Kidney (tissue), 13 donors: ENCODE measurements at regions not wholly inside any gene's neighbourhood (a gene's known extent, or its start where the extent isn't known, plus 50 kb on each side); places are given as distances from the start of the nearest gene placed in this dataset.
A peak's percentile ranks its signal among the peaks of the same experiment; 100 is the strongest.

Experiments
- DNase-seq, 5 donors: peaks; one replicate each; pipeline ENCODE4 v3.0.0-alpha.2; 2013 to 2020
- FAIRE-seq: peaks from 2 replicates; lab custom pipeline; 2012; peaks lifted over from hg19 to GRCh38; lab: Jason Lieb, UNC
- H3K27ac ChIP-seq, 2 donors: one replicate each; pipeline ENCODE4 v1.7.0; 2013; ENCODE audit warnings: low read depth in 2 of 2, low read length in 2 of 2, inconsistent platforms in 1 of 2
- H3K27me3 ChIP-seq: one replicate; pipeline ENCODE4 v1.7.1; 2013; ENCODE audit warnings: low read length, inconsistent platforms; ENCODE audit not compliant: control insufficient read depth, insufficient read depth
- H3K36me3 ChIP-seq, 3 donors: one replicate each; pipeline versions ENCODE4 v1.7.0 to v1.7.1; 2013; ENCODE audit warnings: low read length in 3 of 3, control low read depth in 1 of 3, inconsistent platforms in 1 of 3; ENCODE audit not compliant: insufficient read depth in 3 of 3, control insufficient read depth in 2 of 3
- H3K4me1 ChIP-seq, 3 donors: one replicate each; pipeline versions ENCODE4 v1.7.0 to v1.7.1; 2013; ENCODE audit warnings: low read length in 3 of 3, inconsistent platforms in 1 of 3, low read depth in 1 of 3; ENCODE audit not compliant: control insufficient read depth in 2 of 3, insufficient read depth in 2 of 3
- H3K4me3 ChIP-seq, 3 donors: one replicate each; pipeline versions ENCODE4 v1.7.0 to v1.8.1; 2013; ENCODE audit warnings: low read length in 3 of 3, control low read depth in 1 of 3, inconsistent platforms in 1 of 3
- H3K9ac ChIP-seq, 3 donors: one replicate each; pipeline versions ENCODE4 v1.7.0 to v1.7.1; 2013; ENCODE audit warnings: low read length in 3 of 3, control low read depth in 1 of 3, inconsistent platforms in 1 of 3
- H3K9me3 ChIP-seq, 3 donors: one replicate each; pipeline versions ENCODE4 v1.7.0 to v1.7.1; 2013; ENCODE audit warnings: low read length in 3 of 3, control low read depth in 1 of 3, inconsistent platforms in 1 of 3; ENCODE audit not compliant: control insufficient read depth in 2 of 3, insufficient read depth in 1 of 3
- intact Hi-C: fragments of 100-400 bp; cut with DNase I; formaldehyde crosslinking; loops from one replicate; pipeline ENCODE4 v1.11.1; 2022
- TF ChIP-seq, protein P1 (sequence below): IDR thresholded peaks from 3 replicates; pipeline ENCODE4 v1.5.1; 2012; ENCODE audit warnings: mild to moderate bottlenecking, moderate library complexity, borderline replicate concordance; ENCODE audit not compliant: insufficient read depth; ENCODE audit errors: extremely low read depth
- donor health status: control.
- donor health status: control.
- donor health status: control.
- donor health status: control.
- donor health status: control.
- donor health status: DM: yes; HTN: yes; CAD: no.
- donor health status: Normal renal cell carcinoma (clear cell type).

GRCh38 chr13:48761256-48761655, 107.5 kb downstream of the CYSLTR2 start:
- intact Hi-C loops, result no loop called here
- Histone ChIP-seq H3K27me3 (no peaks in the 10 kb centered on the region), H3K27ac (no peak overlapping the region), H3K9ac (no peak overlapping the region), H3K4me1 (no peaks in the 10 kb centered on the region), H3K4me3 (no peak overlapping the region), H3K36me3 (no peaks in the 10 kb centered on the region), H3K9me3 (no peaks in the 10 kb centered on the region)
- DNase-seq (no peak), FAIRE-seq (no peak)
- TF ChIP-seq, protein P1, sequence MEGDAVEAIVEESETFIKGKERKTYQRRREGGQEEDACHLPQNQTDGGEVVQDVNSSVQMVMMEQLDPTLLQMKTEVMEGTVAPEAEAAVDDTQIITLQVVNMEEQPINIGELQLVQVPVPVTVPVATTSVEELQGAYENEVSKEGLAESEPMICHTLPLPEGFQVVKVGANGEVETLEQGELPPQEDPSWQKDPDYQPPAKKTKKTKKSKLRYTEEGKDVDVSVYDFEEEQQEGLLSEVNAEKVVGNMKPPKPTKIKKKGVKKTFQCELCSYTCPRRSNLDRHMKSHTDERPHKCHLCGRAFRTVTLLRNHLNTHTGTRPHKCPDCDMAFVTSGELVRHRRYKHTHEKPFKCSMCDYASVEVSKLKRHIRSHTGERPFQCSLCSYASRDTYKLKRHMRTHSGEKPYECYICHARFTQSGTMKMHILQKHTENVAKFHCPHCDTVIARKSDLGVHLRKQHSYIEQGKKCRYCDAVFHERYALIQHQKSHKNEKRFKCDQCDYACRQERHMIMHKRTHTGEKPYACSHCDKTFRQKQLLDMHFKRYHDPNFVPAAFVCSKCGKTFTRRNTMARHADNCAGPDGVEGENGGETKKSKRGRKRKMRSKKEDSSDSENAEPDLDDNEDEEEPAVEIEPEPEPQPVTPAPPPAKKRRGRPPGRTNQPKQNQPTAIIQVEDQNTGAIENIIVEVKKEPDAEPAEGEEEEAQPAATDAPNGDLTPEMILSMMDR, result no peak

- TF ChIP-seq, protein P1, result peak; percentile 99
- no peaks in the 10 kb centered on the region for H3K36me3 ChIP-seq
- FAIRE-seq (peak; percentile 93), DNase-seq (peak in 4 of 5 donors; percentile 84 to 90 (median 86))
- no peaks in the 10 kb centered on the region for H3K9me3 ChIP-seq
- H3K9ac ChIP-seq, result no peak overlapping the region
- H3K4me1 ChIP-seq, result no peaks in the 10 kb centered on the region
- intact Hi-C loops, result no loop called here
- no peaks in the 10 kb centered on the region for H3K27me3 ChIP-seq
- no peak overlapping the region for H3K4me3 ChIP-seq
- H3K27ac ChIP-seq, result no peak overlapping the region
Observed at GRCh38 chr13:48769107-48769704, 115.5 kb downstream of the CYSLTR2 start.

DNA sequence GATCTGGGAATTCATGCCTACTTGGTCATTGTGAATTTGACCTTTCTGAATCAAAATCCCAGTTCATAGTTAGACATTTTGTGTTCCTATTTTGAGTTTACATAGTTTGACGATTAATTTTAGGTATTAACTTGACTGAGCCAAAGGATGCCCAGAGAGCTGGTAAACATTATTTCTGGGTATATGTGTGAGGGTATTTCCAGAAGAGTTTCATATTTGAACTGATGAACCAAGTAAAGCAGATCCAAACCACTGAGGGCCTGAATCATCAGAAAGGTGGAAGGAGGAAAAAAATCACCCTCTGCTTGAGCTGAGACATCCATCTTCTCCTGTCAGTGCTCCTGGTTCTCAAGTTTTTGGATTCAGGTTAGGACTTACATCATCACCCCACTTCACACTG, 116.6 kb downstream of the CYSLTR2 start:
- Histone ChIP-seq H3K4me1 (no peaks in the 10 kb centered on the region), H3K27ac (no peak overlapping the region), H3K36me3 (no peaks in the 10 kb centered on the region), H3K27me3 (no peaks in the 10 kb centered on the region), H3K9me3 (no peaks in the 10 kb centered on the region), H3K9ac (no peak overlapping the region), H3K4me3 (no peak overlapping the region)
- FAIRE-seq (no peak), DNase-seq (no peak)
- TF ChIP-seq, protein P1, result no peak
- intact Hi-C loops, result loop anchor here (10.0 kb wide), 1 partner anchor 176 kb away; no protein-coding TSS in a partner anchor

DNA sequence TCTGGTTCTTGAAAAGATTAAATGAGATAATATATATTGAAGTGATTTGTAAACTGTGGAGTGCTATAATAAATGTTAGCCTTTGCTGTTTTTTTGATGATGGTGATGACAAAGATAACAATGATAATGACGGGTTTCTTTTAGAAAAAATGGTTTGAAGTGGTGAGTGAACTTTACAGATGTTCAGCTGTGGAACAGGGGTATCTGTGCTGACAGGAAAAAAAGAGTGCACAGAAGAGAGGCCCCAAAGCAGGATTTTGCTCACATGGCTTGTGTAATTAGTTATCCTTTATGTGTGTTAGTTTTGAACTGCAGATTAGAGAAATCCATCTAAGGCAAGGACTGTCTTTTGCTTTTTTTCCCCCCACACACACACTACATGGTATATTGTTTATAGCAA, 119.2 kb downstream of the CYSLTR2 start:
- H3K27ac ChIP-seq, result no peak overlapping the region
- intact Hi-C loops, result loop anchor here (10.0 kb wide), 1 partner anchor 178 kb away; no protein-coding TSS in a partner anchor
- H3K36me3 ChIP-seq, result no peaks in the 10 kb centered on the region
- no peaks in the 10 kb centered on the region for H3K9me3 ChIP-seq
- no peaks in the 10 kb centered on the region for H3K4me1 ChIP-seq
- H3K4me3 ChIP-seq, result no peak overlapping the region
- DNase-seq, result no peak
- no peak overlapping the region for H3K9ac ChIP-seq
- no peak for FAIRE-seq
- TF ChIP-seq, protein P1, result no peak
- no peaks in the 10 kb centered on the region for H3K27me3 ChIP-seq
